ENCODE measurements at regions not wholly inside any gene's neighbourhood (a gene's known extent, or its start where the extent isn't known, plus 50 kb on each side); places are given as distances from the start of the nearest gene placed in this dataset.

GRCh38 chr6:110033101-110033500 lies 55.0 kb downstream of the GPR6 start:
- Histone ChIP-seq H3K36me3 (ENCODE audit: control insufficient read depth, insufficient read depth, low read length, severe bottlenecking) (no peaks in the 10 kb centered on the region), H3K4me1 (ENCODE audit: control insufficient read depth, insufficient read depth, low read length) (peaks cover 8% of the 10 kb centered on the region), H3K9me3 (ENCODE audit: control insufficient read depth, low read length) (no peaks in the 10 kb centered on the region), H3K4me3 (ENCODE audit: low read length) (no peak overlapping the region), H3K27me3 (replicated peaks; ENCODE audit: control insufficient read depth, insufficient read depth, low read length) (peaks cover 3% of the 10 kb centered on the region), H3K9ac (ENCODE audit: low read length) (no peak overlapping the region)
- no peak for DNase-seq (ENCODE audit: low read depth)

GRCh38 chr6:110033749-110034666 lies 55.9 kb downstream of the GPR6 start:
- no peak for DNase-seq (ENCODE audit: low read depth)
- no peak overlapping the region for H3K9ac ChIP-seq (ENCODE audit: low read length)
- H3K9me3 ChIP-seq (ENCODE audit: control insufficient read depth, low read length) = no peaks in the 10 kb centered on the region
- no peak overlapping the region for H3K4me3 ChIP-seq (ENCODE audit: low read length)
- no peaks in the 10 kb centered on the region for H3K36me3 ChIP-seq (ENCODE audit: control insufficient read depth, insufficient read depth, low read length, severe bottlenecking)
- H3K27me3 ChIP-seq (replicated peaks; ENCODE audit: control insufficient read depth, insufficient read depth, low read length) = peaks cover 3% of the 10 kb centered on the region
- H3K4me1 ChIP-seq (ENCODE audit: control insufficient read depth, insufficient read depth, low read length) = peaks cover 9% of the 10 kb centered on the region

GRCh38 chr6:110034667-110035036 lies 56.5 kb downstream of the GPR6 start:
- Histone ChIP-seq H3K9ac (ENCODE audit: low read length) (no peak overlapping the region), H3K27me3 (replicated peaks; ENCODE audit: control insufficient read depth, insufficient read depth, low read length) (peaks cover 3% of the 10 kb centered on the region), H3K36me3 (ENCODE audit: control insufficient read depth, insufficient read depth, low read length, severe bottlenecking) (no peaks in the 10 kb centered on the region), H3K4me3 (ENCODE audit: low read length) (no peak overlapping the region), H3K4me1 (ENCODE audit: control insufficient read depth, insufficient read depth, low read length) (peaks cover 9% of the 10 kb centered on the region), H3K9me3 (ENCODE audit: control insufficient read depth, low read length) (no peaks in the 10 kb centered on the region)
- no peak for DNase-seq (ENCODE audit: low read depth)

- no peak overlapping the region for H3K4me3 ChIP-seq (ENCODE audit: low read length)
- no peak for DNase-seq (ENCODE audit: low read depth)
- peaks cover 9% of the 10 kb centered on the region for H3K4me1 ChIP-seq (ENCODE audit: control insufficient read depth, insufficient read depth, low read length)
- H3K27me3 ChIP-seq (replicated peaks; ENCODE audit: control insufficient read depth, insufficient read depth, low read length) = peaks cover 3% of the 10 kb centered on the region
- no peaks in the 10 kb centered on the region for H3K9me3 ChIP-seq (ENCODE audit: control insufficient read depth, low read length)
- H3K9ac ChIP-seq (ENCODE audit: low read length) = no peak overlapping the region
- no peaks in the 10 kb centered on the region for H3K36me3 ChIP-seq (ENCODE audit: control insufficient read depth, insufficient read depth, low read length, severe bottlenecking)
Observed at GRCh38 chr6:110035321-110035720, 57.2 kb downstream of the GPR6 start.

- peaks cover 3% of the 10 kb centered on the region for H3K27me3 ChIP-seq (replicated peaks; ENCODE audit: control insufficient read depth, insufficient read depth, low read length)
- peaks cover 14% of the 10 kb centered on the region for H3K4me1 ChIP-seq (ENCODE audit: control insufficient read depth, insufficient read depth, low read length)
- H3K9me3 ChIP-seq (ENCODE audit: control insufficient read depth, low read length) = no peaks in the 10 kb centered on the region
- no peaks in the 10 kb centered on the region for H3K36me3 ChIP-seq (ENCODE audit: control insufficient read depth, insufficient read depth, low read length, severe bottlenecking)
- no peak for DNase-seq (ENCODE audit: low read depth)
- H3K9ac ChIP-seq (ENCODE audit: low read length) = no peak overlapping the region
- H3K4me3 ChIP-seq (ENCODE audit: low read length) = no peak overlapping the region
Observed at GRCh38 chr6:110036408-110037302, 58.5 kb downstream of the GPR6 start.

- peaks cover 3% of the 10 kb centered on the region for H3K27me3 ChIP-seq (replicated peaks; ENCODE audit: control insufficient read depth, insufficient read depth, low read length)
- DNase-seq (ENCODE audit: low read depth) = no peak
- H3K4me3 ChIP-seq (ENCODE audit: low read length) = no peak overlapping the region
- peaks cover 17% of the 10 kb centered on the region for H3K4me1 ChIP-seq (ENCODE audit: control insufficient read depth, insufficient read depth, low read length)
- peak overlapping the region; percentile 11 for H3K9ac ChIP-seq (ENCODE audit: low read length)
- no peaks in the 10 kb centered on the region for H3K36me3 ChIP-seq (ENCODE audit: control insufficient read depth, insufficient read depth, low read length, severe bottlenecking)
- H3K9me3 ChIP-seq (ENCODE audit: control insufficient read depth, low read length) = no peaks in the 10 kb centered on the region
Observed at GRCh38 chr6:110037726-110038295, 59.7 kb downstream of the GPR6 start.

- Histone ChIP-seq H3K9me3 (ENCODE audit: control insufficient read depth, low read length) (no peaks in the 10 kb centered on the region), H3K27me3 (replicated peaks; ENCODE audit: control insufficient read depth, insufficient read depth, low read length) (peaks cover 3% of the 10 kb centered on the region), H3K36me3 (ENCODE audit: control insufficient read depth, insufficient read depth, low read length, severe bottlenecking) (no peaks in the 10 kb centered on the region), H3K4me3 (ENCODE audit: low read length) (peak overlapping the region; percentile 50), H3K4me1 (ENCODE audit: control insufficient read depth, insufficient read depth, low read length) (peaks cover 17% of the 10 kb centered on the region), H3K9ac (ENCODE audit: low read length) (peak overlapping the region; percentile 41)
- DNase-seq (ENCODE audit: low read depth) = peak; percentile 94
Observed at GRCh38 chr6:110039364-110039980, 61.4 kb downstream of the GPR6 start.

GRCh38 chr6:110039981-110040383 lies 61.9 kb downstream of the GPR6 start:
- peak; percentile 37 for DNase-seq (ENCODE audit: low read depth)
- H3K36me3 ChIP-seq (ENCODE audit: control insufficient read depth, insufficient read depth, low read length, severe bottlenecking) = no peaks in the 10 kb centered on the region
- peaks cover 3% of the 10 kb centered on the region for H3K27me3 ChIP-seq (replicated peaks; ENCODE audit: control insufficient read depth, insufficient read depth, low read length)
- H3K9ac ChIP-seq (ENCODE audit: low read length) = peak overlapping the region; percentile 41
- H3K9me3 ChIP-seq (ENCODE audit: control insufficient read depth, low read length) = no peaks in the 10 kb centered on the region
- peak overlapping the region; percentile 50 for H3K4me3 ChIP-seq (ENCODE audit: low read length)
- H3K4me1 ChIP-seq (ENCODE audit: control insufficient read depth, insufficient read depth, low read length) = peaks cover 17% of the 10 kb centered on the region

- H3K9me3 ChIP-seq (ENCODE audit: control insufficient read depth, low read length) = peaks cover under 1% of the 10 kb centered on the region
- no peak for DNase-seq (ENCODE audit: low read depth)
- peaks cover 17% of the 10 kb centered on the region for H3K4me1 ChIP-seq (ENCODE audit: control insufficient read depth, insufficient read depth, low read length)
- no peak overlapping the region for H3K9ac ChIP-seq (ENCODE audit: low read length)
- H3K36me3 ChIP-seq (ENCODE audit: control insufficient read depth, insufficient read depth, low read length, severe bottlenecking) = no peaks in the 10 kb centered on the region
- H3K4me3 ChIP-seq (ENCODE audit: low read length) = no peak overlapping the region
- peaks cover 3% of the 10 kb centered on the region for H3K27me3 ChIP-seq (replicated peaks; ENCODE audit: control insufficient read depth, insufficient read depth, low read length)
Observed at GRCh38 chr6:110040716-110041115, 62.6 kb downstream of the GPR6 start.

- Histone ChIP-seq H3K4me1 (ENCODE audit: control insufficient read depth, insufficient read depth, low read length) (peaks cover 17% of the 10 kb centered on the region), H3K27me3 (replicated peaks; ENCODE audit: control insufficient read depth, insufficient read depth, low read length) (peaks cover 3% of the 10 kb centered on the region), H3K9ac (ENCODE audit: low read length) (no peak overlapping the region), H3K9me3 (ENCODE audit: control insufficient read depth, low read length) (peaks cover 3% of the 10 kb centered on the region), H3K36me3 (ENCODE audit: control insufficient read depth, insufficient read depth, low read length, severe bottlenecking) (no peaks in the 10 kb centered on the region), H3K4me3 (ENCODE audit: low read length) (no peak overlapping the region)
- DNase-seq (ENCODE audit: low read depth) = no peak
Observed at GRCh38 chr6:110041126-110041525, 63.0 kb downstream of the GPR6 start.
